HEK293T (cell line): ENCODE measurements at regions not wholly inside any gene's neighbourhood (a gene's known extent, or its start where the extent isn't known, plus 50 kb on each side); places are given as distances from the start of the nearest gene placed in this dataset.
"Not testable (repeated sequence)": the region's sequence is repeated elsewhere in the genome, so short reads cannot be mapped to it uniquely, and the experiment has no call there.

Experiments used
- PKNOX1 ChIP-seq: fragments of 450-650 bp; IDR thresholded peaks from 2 replicates; pipeline ENCODE4 v1.6.1; 2016
- TARDBP ChIP-seq: fragments of 450-650 bp; IDR thresholded peaks from 2 replicates; pipeline ENCODE4 v1.6.1; 2016

- TF ChIP-seq PKNOX1, TARDBP: not testable (repeated sequence)
Measured at GRCh38 chr11:101779167-101779566, 135.6 kb upstream of the CEP126 start.
